Endothelial cell of umbilical vein (primary cell): ENCODE measurements at regions not wholly inside any gene's neighbourhood (a gene's known extent, or its start where the extent isn't known, plus 50 kb on each side); places are given as distances from the start of the nearest gene placed in this dataset.

ENCODE experiments used
- BruUV-seq: library from RNA; stranded (reverse); fragments of 400-500 nt; replicated peaks from 2 replicates; lab custom pipeline; 2021; lab: Mats Ljungman, UMichigan
- CTCF ChIA-PET: fragments of 300-600, 350-600 bp; sonication (Branson Sonifier 250); formaldehyde crosslinking; loops from one replicate; lab custom pipeline; 2021; ENCODE audit warnings: antibody characterized with exemption, inconsistent platforms; lab: Charles Lee
- POLR2A ChIA-PET: fragments of 300-600, 350-600 bp; sonication (Branson Sonifier 250); formaldehyde crosslinking; loops from one replicate; lab custom pipeline; 2021; ENCODE audit warnings: antibody characterized with exemption, inconsistent platforms; lab: Charles Lee
- DNase-seq: peaks from one replicate; pipeline ENCODE4 v3.0.0-alpha.2; 2011; ENCODE audit warnings: low read depth, low spot score
- FAIRE-seq: peaks from 2 replicates; lab custom pipeline; 2011; peaks lifted over from hg19 to GRCh38; lab: Jason Lieb, UNC
- H2AFZ ChIP-seq: 2 replicates; pipeline ENCODE4 v1.6.0; 2012; ENCODE audit warnings: low read depth, low read length, control low read depth, inconsistent platforms
- H3K27ac ChIP-seq: 2 replicates; pipeline ENCODE4 v1.5.1; 2011; ENCODE audit warnings: low read depth, mild to moderate bottlenecking, control low read depth, low read length, moderate library complexity; ENCODE audit not compliant: insufficient read depth
- H3K27me3 ChIP-seq, 2 experiments: 2 replicates each; pipeline versions ENCODE4 v1.6.0 to v1.6.1; 2011; ENCODE audit warnings: low read length in 2 of 2, mixed read lengths in 1 of 2; ENCODE audit not compliant: control insufficient read depth in 2 of 2, insufficient read depth in 2 of 2
- H3K36me3 ChIP-seq, 2 experiments: 2 replicates in 1 of 2; 3 replicates in 1 of 2; pipeline ENCODE4 v1.5.1; 2011; ENCODE audit warnings: low read length in 2 of 2, mild to moderate bottlenecking in 1 of 2, moderate library complexity in 1 of 2; ENCODE audit not compliant: control insufficient read depth in 2 of 2, insufficient read depth in 2 of 2; ENCODE audit errors: extremely low read depth in 1 of 2
- H3K4me1 ChIP-seq: 3 replicates; pipeline ENCODE4 v1.5.1; 2011; ENCODE audit warnings: mild to moderate bottlenecking, low read length; ENCODE audit not compliant: control insufficient read depth, insufficient read depth; ENCODE audit errors: extremely low read depth
- H3K4me2 ChIP-seq: 2 replicates; pipeline ENCODE4 v1.6.1; 2011; ENCODE audit warnings: low read length, control low read depth, mixed read lengths; ENCODE audit not compliant: insufficient read depth
- H3K4me3 ChIP-seq, 3 experiments: fragments of 200-600 bp in 1 of 3; sonication (generic), shearing (Covaris generic) in 1 of 3; replicated peaks in 1 of 3; 2 replicates each; pipeline ENCODE4 v1.5.1; 2011 to 2016; ENCODE audit warnings: control low read depth in 3 of 3, low read length in 3 of 3, mild to moderate bottlenecking in 2 of 3, inconsistent platforms in 1 of 3, low read depth in 1 of 3, moderate library complexity in 1 of 3; ENCODE audit not compliant: insufficient read depth in 1 of 3
- H3K79me2 ChIP-seq: 2 replicates; pipeline ENCODE4 v1.6.0; 2012; ENCODE audit warnings: low read length, inconsistent platforms; ENCODE audit not compliant: control insufficient read depth, insufficient read depth
- H3K9ac ChIP-seq: replicated peaks from 2 replicates; pipeline ENCODE3; 2011; ENCODE audit warnings: low read length, control low read depth; ENCODE audit not compliant: insufficient read depth; ENCODE audit errors: extremely low read depth
- H3K9me1 ChIP-seq: replicated peaks from 3 replicates; pipeline ENCODE4 v1.6.0; 2011; ENCODE audit warnings: mild to moderate bottlenecking, low read length; ENCODE audit not compliant: control insufficient read depth, insufficient read depth; ENCODE audit errors: extremely low read depth
- H3K9me3 ChIP-seq: replicated peaks from 2 replicates; pipeline ENCODE4 v1.5.1; 2012; ENCODE audit warnings: low read length, inconsistent platforms; ENCODE audit not compliant: control insufficient read depth, insufficient read depth
- H4K20me1 ChIP-seq: replicated peaks from 2 replicates; pipeline ENCODE3; 2011; ENCODE audit warnings: mild to moderate bottlenecking, low read length; ENCODE audit not compliant: control insufficient read depth, insufficient read depth; ENCODE audit errors: extremely low read depth
- CTCF ChIP-seq, 2 donors: IDR thresholded peaks; 1 replicate in 1 of 2; 2 replicates in 1 of 2; pipeline ENCODE4 v1.5.1; 2011; ENCODE audit warnings: low read length in 2 of 2, mild to moderate bottlenecking in 2 of 2, moderate library complexity in 2 of 2, control low read depth in 1 of 2, inconsistent platforms in 1 of 2, low read depth in 1 of 2; ENCODE audit not compliant: insufficient read depth in 1 of 2; ENCODE audit errors: extremely low read depth in 1 of 2
- EZH2 ChIP-seq: IDR thresholded peaks from 2 replicates; pipeline ENCODE4 v1.6.1; 2012; ENCODE audit warnings: borderline replicate concordance, low read depth, mild to moderate bottlenecking, moderate library complexity, low read length, inconsistent platforms; ENCODE audit not compliant: severe bottlenecking
- FOS ChIP-seq: IDR thresholded peaks from 2 replicates; pipeline ENCODE4 v1.6.1; 2011; ENCODE audit warnings: mild to moderate bottlenecking, low read length, moderate library complexity, borderline replicate concordance; ENCODE audit not compliant: insufficient read depth
- GATA2 ChIP-seq: IDR thresholded peaks from 2 replicates; pipeline ENCODE4 v1.7.0; 2011; ENCODE audit warnings: low read depth, mild to moderate bottlenecking, moderate library complexity, mixed read lengths, low read length; ENCODE audit not compliant: insufficient read length, insufficient read depth
- MAX ChIP-seq: IDR thresholded peaks from 2 replicates; pipeline ENCODE4 v1.6.1; 2011; ENCODE audit not compliant: insufficient read depth, insufficient read length
- MYC ChIP-seq: IDR thresholded peaks from one replicate; pipeline ENCODE4 v1.6.1; 2011; ENCODE audit warnings: mild to moderate bottlenecking, low read depth, low read length
- POLR2A ChIP-seq: IDR thresholded peaks from 2 replicates; pipeline ENCODE4 v1.6.1; 2012; ENCODE audit warnings: low read depth, mild to moderate bottlenecking, control low read depth, low read length
- POLR2AphosphoS5 ChIP-seq: IDR thresholded peaks from 2 replicates; pipeline ENCODE4 v1.6.1; 2012; ENCODE audit warnings: low read depth, mild to moderate bottlenecking, control low read depth, low read length, moderate library complexity; ENCODE audit not compliant: insufficient read depth
- dilution Hi-C: fragments of 300-500 bp; cut with MboI; formaldehyde crosslinking; loops from one replicate; pipeline ENCODE4 v1.15.0; 2019; ENCODE audit warnings: low sequenced_read_pairs; ENCODE audit not compliant: extremely low pct_ligation_motif_present
- intact Hi-C: fragments of 100-400 bp; cut with micrococcal nuclease; formaldehyde crosslinking; loops from one replicate; pipeline ENCODE4 v1.10.0; 2022

DNA sequence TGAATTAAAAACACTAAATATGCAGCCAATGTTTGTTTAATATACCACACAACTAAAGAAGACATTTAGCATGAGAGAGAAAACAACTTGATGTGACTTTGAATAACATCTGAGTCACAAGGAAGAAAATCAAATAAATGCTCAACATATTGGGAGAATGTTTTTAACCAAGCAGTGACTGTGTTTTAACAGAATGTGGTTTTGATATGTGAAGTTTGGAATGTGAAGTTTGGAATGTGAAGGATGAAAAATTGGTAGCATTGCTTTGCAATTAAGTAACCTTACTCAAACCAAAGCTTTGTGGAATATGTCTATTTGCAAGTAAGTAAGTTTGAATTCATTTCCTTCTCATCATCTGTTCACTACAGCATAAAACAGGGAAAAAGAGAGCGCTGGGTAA is 128.2 kb upstream of the DNAJC10 start:
- Histone ChIP-seq H3K9me3 (no peaks in the 10 kb centered on the region), H3K4me1 (no peaks in the 10 kb centered on the region), H3K27me3 (no peaks in the 10 kb centered on the region), H3K27ac (no peak overlapping the region), H3K79me2 (no peaks in the 10 kb centered on the region), H4K20me1 (no peaks in the 10 kb centered on the region), H3K9ac (no peak overlapping the region), H3K4me3 (no peak overlapping the region), H2AFZ (no peak overlapping the region), H3K4me2 (no peak overlapping the region), H3K9me1 (no peaks in the 10 kb centered on the region), H3K36me3 (no peaks in the 10 kb centered on the region)
- FAIRE-seq (no peak), DNase-seq (no peak)
- TF ChIP-seq MAX: no peak
- no peak for TF ChIP-seq GATA2
- TF ChIP-seq POLR2AphosphoS5: no peak
- TF ChIP-seq POLR2A: no peak
- TF ChIP-seq EZH2: no peak
- no peak for TF ChIP-seq CTCF (IDR thresholded peaks at IDR 0.05; ENCODE audit: extremely low read depth in 1 of 2, insufficient read depth in 1 of 2, low read depth in 1 of 2, low read length in 2 of 2)
- no peak for TF ChIP-seq MYC
- no peak for TF ChIP-seq FOS
- ChIA-PET CTCF (interaction anchor here (1.1 kb wide), 1 partner anchor 17 kb away, joined by 5 read pairs; no protein-coding TSS in a partner anchor), POLR2A (no interaction called here)
- intact Hi-C loops: no loop called here
- dilution Hi-C loops: no loop called here
- no TSS peak for BruUV-seq
